COLO668 (cell line): ENCODE measurements at regions not wholly inside any gene's neighbourhood (a gene's known extent, or its start where the extent isn't known, plus 50 kb on each side); places are given as distances from the start of the nearest gene placed in this dataset.
A peak's percentile ranks its signal among the peaks of the same experiment; 100 is the strongest.

Source experiments
- DNase-seq: peaks from one replicate; lab custom pipeline; 2025; ENCODE audit not compliant: unreplicated experiment; lab: John Stamatoyannopoulos, UW

DNA sequence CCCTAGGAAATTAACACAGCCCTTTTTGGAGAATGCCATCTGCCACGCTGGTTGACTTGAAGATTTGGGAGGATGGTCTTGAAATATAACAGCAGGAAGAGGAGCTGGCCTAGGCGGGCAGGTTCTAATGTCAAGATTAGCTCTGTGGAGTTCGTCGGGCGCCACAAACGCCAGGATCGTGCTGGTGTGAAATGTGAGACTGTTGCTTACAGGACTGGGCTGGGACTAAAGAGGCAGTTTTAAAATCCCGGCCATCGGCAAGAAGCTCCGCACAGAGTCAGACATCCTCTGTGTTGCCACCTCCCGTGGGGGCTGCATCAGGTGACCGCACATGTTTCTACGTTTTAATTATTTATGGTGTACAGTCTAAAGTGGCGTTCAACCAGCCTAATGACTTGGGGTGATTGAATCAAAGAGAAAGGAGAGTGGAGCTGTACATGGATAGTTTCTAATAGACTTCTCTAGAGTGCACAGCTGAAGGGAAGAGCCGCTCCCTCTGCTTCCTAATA is 99.4 kb upstream of the BCL11A start:
- no peak for DNase-seq

DNA sequence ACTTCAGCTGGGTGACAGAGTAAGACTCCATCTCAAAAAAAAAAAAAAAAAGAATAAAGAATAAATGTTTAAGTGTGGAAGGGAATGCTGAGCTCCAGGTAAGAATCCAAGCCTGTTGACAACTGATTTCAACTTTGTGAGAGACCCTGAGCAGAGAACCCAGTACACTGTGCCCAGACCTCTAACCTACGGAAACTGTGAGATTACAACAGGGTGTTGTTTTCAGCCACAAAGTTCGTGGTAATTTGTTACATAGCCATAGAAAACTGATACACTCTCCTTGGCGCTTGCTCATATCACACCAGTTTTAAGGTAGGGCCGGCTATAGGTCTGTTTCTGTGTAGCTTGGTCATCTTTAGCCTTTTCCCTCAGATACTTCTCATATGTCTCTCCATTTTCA is 98.4 kb upstream of the PAPOLG start:
- DNase-seq: no peak

DNA sequence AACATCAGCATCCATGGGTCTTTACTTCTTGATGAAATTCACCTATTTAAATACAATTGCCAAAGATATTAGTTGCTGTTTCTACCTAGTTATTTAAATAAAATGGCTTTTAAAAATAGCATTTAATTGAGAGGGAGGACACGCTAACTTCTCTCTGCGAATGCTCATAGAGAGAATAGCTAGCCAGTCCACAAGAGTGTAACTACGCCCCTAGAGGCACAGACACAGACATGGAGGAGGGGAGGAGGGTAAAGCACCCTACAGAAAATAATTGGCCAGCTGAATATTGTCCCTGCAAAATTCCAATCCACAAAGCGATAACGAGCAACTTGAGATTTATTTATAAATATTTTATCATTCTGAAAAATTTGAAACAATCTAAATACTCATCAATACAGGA is 97.0 kb upstream of the PAPOLG start:
- DNase-seq: no peak

DNA sequence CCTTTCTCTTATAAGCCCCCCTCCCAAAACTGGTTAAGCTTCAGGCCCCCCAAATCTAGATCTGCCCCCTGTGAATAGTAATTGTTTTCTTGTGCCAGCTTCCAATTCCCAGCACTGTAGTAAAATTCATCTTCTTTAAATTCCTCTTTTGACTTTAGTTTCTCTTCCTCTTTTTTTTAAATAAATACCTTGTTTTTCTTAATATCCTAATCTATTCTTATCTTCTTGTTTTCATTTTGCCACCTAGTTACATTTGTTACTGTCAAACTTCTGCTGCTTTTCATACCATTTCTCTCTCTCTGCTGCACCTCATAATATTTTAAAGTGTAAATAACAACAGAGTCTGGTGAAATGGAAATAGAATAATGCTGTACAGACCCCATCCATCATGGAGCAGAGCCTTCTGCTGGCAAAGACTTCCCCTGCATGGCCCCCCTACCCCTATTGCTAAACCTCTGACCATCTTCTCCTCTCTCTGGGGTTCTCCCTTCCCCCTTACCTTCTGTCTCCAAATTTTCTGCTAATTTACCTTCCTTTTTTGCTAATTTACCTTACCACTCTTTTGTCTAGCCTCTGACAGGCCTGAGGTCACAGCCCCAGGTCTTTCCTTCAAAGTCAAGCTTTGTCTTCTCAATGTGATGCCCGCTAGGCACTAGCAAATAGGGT is 94.9 kb upstream of the PAPOLG start:
- no peak for DNase-seq

DNA sequence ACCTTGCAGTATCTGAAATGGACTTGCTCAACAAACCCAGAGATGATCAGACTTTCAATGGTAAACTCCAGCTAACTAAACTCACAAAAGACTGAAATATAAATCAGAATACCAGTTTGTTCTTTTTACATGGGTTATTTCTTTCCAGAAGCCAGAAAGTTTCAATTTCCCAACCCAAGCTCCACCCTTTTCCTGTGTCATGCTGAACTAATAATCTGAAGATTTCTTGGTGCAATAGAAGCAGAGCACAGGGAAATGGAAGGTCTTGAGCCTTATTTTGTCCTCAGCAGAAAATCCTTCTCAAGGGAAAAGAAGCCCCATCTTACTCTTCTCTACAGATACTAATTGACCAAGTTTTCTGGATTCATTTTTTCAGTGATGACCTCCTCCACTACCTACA is 93.3 kb upstream of the PAPOLG start:
- DNase-seq: no peak

DNA sequence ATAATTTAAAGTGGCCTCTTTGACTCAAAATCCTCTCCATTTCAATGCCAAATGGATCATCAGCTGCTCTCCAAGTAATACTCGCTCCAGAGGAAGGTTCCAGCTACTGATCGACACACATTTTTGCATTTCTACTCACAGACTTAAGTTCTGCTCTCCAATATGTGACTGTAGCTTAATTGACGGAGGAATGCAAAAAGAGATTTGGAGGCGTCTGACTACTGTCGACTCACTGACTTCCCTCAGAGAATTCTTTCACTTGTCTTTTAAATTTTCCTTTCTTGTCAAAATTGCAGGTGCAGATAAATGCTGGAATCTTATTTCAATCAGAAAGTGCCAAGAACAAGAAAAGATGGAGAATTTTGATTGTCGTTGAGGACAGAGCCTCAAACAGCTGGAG is 84.1 kb upstream of the PAPOLG start:
- no peak for DNase-seq

DNA sequence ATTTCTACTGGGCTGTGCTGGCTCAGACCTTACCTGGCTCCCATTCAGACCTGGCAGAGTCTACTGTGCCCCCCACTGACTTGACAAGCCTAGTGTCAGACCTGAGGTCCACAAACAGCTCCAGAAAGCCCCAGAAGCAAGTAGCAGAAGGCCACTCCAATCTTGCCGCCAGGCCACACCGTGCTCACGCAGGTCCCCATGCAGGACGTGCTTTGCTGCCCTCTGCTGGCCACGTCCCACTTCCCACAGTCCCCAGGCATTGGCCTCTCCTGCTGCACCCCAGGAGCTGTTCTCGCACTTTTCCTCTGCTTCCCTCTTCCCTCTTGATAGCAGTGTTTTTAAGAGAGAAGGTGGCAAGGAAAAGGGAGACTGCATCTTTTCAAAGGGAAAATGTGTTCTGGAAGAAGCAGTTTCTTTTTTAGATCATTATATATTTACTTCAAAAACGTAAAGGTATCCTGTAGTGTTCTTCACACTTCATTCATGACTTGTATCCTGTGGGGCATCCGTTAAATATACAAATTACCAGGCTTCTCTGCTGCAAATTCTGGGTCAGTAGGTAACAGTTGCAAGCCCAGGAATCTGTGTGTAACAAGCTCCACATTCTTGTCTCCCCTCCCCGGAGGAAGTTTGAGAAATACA is 81.4 kb upstream of the PAPOLG start:
- DNase-seq: peak; percentile 81

DNA sequence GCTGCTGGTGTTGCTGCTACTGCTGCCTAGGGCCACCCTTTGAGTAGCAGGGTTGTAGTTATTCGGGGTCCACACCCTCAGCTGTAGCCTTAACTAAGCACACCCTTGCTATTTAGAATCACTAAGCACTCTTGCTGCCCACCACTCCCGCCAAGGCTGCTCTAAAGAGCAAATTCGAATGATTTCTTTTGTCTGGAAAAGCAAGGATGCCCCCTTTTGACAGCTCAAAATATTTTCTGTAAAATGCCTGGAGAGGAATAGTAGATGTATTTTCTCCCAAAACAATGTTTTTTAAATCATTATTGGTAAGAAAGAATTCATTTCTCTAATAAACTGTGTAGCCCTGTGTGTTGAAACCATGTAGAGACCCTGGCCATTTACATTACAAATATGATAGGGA is 80.8 kb upstream of the PAPOLG start:
- DNase-seq: no peak

DNA sequence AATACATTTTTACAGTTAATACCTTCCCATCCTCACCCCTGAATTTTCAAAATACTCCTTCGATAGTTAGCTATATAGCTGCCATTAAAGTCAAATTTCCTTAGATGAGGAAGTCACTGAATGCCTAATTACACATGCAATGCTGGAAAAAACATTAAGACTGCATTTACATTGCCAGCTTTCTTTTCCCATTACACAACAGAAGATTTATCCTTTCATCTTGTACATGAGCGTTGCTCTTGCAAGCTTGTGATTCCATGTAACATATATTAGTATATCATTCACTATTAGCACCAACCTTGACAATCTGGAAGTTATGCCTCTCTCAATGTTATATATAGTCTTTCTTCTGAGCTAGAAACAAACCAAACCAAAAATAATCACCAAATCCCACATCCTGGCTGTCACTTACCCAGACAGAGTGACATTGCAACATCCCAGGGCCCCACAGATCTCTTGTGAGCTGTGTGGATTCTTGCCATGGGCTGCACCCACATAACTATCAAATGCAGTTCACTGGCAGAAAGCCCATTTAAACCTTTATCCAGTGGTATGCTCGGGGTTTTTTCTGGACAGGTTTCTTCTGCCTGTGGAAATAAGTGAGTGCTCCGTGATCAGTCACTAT is 79.2 kb upstream of the PAPOLG start:
- no peak for DNase-seq

DNA sequence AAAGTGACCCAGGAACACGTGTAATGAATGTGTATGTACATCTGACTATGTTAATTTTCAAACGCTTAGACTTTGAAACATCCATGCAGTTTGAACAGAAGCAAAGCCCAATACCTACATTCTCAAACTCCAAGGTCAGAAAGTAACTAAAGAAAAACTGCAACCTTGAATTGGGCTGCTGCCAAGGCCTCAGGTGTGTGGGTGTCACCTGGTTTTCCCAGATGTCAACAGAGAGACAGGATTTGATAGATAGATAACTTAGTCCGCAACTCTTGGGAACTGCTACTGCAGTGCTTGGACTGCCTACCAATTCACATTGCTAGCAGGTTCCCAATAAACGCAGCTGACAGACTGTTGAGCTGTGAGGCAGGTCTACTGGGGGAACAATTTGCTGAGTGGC is 78.7 kb upstream of the PAPOLG start:
- no peak for DNase-seq

DNA sequence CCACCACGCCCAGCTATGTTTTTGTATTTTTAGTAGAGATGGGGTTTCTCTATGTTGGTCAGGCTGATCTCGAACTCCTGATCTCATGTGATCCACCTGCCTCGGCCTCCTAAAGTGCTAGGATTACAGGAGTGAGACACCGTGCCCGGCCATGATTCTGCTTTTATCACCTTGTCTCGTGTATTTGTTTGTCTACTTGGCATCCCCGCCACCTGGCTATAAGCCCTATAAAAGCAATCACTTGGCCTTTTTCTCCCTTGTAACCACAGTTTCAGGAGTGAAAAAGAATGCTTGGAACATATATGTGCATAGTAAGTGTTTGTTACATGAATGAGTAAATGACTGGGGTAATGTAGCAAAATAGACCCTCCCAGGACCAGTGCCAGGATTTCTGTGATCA is 77.5 kb upstream of the PAPOLG start:
- no peak for DNase-seq

DNA sequence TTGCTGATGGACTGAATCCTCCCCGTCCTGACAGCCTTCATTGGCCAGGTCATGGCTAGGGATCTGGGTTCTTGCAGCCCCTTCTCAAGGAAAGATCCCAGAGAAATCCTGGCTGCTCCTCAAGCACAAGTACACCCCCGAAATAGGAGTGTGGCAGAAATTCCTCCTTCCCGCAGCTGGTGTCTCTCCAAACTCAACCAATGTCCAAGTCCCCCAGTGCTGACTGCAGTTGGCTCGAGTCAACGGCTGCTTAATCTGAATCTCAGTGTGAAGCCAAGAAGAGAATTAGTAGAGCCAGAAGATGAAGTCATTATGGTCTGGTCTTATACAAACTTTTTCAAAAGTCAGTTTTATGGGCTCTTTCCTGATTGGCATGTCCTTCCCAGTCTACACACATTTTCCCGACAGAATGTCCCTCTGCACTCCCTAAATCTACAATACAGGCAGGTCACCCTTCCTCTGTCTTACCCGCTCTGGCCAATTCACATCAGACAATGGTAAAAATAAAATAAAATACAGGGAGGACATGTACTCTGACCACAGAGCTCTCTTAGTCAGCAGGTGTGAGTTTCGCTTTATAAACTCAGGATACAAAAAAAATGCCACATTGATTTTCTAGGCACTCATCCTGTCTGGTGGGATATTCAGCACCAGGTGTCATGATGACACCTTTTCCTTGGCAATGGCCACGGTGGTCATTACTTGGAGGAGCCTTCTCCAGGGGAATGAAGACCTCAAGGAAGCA is 76.9 kb upstream of the PAPOLG start:
- no peak for DNase-seq

DNA sequence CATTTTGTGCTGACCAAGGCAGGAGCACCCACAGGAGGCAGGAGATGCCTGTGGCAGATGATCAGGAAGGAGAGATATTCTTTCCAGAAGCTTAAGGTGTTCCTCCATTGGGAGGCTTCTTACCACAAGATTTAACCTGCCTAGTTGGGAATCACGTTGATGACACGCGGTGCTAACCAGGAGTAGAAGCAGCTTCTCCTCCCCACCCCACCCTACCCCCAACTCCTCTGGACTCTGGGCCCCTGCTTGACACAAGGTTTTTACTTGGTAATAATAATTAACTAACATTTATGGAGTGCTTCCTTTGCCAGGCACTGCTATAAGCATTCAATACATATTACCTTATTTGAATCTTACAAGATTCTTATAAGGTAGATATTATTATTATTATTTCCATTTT is 62.5 kb upstream of the PAPOLG start:
- no peak for DNase-seq

DNA sequence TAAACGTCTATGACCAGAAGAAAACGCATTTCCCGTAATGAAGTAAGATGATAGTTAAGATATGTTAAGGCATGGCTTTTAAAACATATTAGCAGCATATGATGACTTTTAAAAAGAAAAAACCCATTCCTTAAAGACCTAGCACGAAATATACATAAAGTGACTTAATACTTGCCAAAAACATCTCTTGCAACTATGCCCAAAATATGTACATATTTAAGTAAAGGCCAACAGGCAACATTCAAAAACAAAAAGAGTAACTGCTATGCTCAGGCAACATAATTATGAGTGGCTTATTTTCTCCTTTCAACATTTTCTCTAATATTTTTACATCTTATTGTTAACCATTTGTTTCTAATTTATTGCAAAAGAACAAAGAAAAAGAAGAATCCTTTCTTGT is 60.3 kb upstream of the PAPOLG start:
- DNase-seq: no peak

DNA sequence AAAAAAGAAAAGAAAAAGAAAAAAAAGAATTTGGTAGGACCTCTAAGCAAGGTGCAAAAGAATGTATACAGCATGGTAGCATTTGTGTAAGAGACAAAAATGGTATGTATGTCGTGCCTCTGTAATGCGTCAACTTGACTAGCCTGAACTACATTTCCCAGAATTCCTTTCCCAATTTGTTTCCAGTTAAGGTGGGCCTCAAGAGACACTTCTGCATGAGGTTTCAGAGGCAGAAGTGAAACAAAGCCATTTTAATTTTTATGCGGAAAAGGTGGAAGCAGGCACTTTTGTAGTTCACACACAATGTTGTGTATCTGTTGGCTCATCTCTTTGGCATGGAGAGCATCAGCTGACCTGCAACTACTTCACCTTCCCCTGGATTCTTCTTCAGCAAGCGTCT is 56.5 kb upstream of the PAPOLG start:
- no peak for DNase-seq

DNA sequence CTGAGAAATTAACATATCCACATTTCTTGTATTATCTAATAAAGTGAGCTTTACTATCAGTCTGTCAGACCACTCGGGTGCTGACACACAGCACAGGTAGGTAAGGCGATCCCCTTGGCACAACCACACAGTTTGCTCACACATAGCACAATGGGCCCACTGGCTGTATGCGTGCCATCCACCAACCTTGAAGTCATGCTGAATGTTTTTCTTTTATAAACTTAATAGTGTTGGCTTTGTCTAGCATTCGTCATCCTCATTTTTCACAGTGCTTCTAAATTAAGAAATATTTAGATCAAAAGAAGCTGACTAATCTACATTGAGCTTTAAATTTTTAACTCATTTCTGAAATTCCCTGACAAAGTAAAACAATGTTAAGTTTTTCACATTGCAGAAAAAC is 50.0 kb upstream of the PAPOLG start:
- DNase-seq: no peak
